ENCODE measurements at regions not wholly inside any gene's neighbourhood (a gene's known extent, or its start where the extent isn't known, plus 50 kb on each side); places are given as distances from the start of the nearest gene placed in this dataset.

- TF ChIP-seq MXI1 (IDR thresholded peaks at IDR 0.05; ENCODE audit: low read depth, low read length), result no peak
- peak; percentile 70 for TF ChIP-seq CTCF (IDR thresholded peaks at IDR 0.05)
- no peak for TF ChIP-seq EZH2phosphoT487 (IDR thresholded peaks at IDR 0.05; ENCODE audit: borderline replicate concordance, low read depth)
- TF ChIP-seq MAX (IDR thresholded peaks at IDR 0.05; ENCODE audit: low read depth), result no peak
- TF ChIP-seq ZBTB33 (IDR thresholded peaks at IDR 0.05; ENCODE audit: borderline replicate concordance, low read depth), result no peak
- TF ChIP-seq JUND (IDR thresholded peaks at IDR 0.05), result no peak
- no peak for TF ChIP-seq NRF1 (IDR thresholded peaks at IDR 0.05; ENCODE audit: low read depth, low read length)
- TF ChIP-seq CHD2 (IDR thresholded peaks at IDR 0.05; ENCODE audit: low read length, partially characterized antibody), result no peak
- no peak for TF ChIP-seq TAF1 (IDR thresholded peaks at IDR 0.05; ENCODE audit: borderline replicate concordance, low read depth, low read length)
- no peak for TF ChIP-seq FOXM1 (IDR thresholded peaks at IDR 0.05; ENCODE audit: low read depth)
- TF ChIP-seq REST (IDR thresholded peaks at IDR 0.05; ENCODE audit: low read depth, low read length), result no peak
- peak; percentile 90 for TF ChIP-seq RAD21 (IDR thresholded peaks at IDR 0.05; ENCODE audit: low read length)
- TF ChIP-seq USF1 (IDR thresholded peaks at IDR 0.05; ENCODE audit: borderline replicate concordance, low read depth), result no peak
These were observed 90.9 kb downstream of the SLC30A10 start for GRCh38 chr1:219837274-219837993.

Data from SK-N-SH (cell line).